Femur (tissue), 1 donor: ENCODE measurements at regions not wholly inside any gene's neighbourhood (a gene's known extent, or its start where the extent isn't known, plus 50 kb on each side); places are given as distances from the start of the nearest gene placed in this dataset.
"Not testable (repeated sequence)": the region's sequence is repeated elsewhere in the genome, so short reads cannot be mapped to it uniquely, and the experiment has no call there.

Experiments used
- DNase-seq: peaks from one replicate; pipeline ENCODE4 v3.0.0-alpha.2; 2017

GRCh38 chr3:124043023-124043422 is 51.1 kb upstream of the ROPN1 start:
- DNase-seq = no peak

- DNase-seq = no peak
Observed at GRCh38 chr3:124044956-124045355, 53.0 kb upstream of the ROPN1 start.

- no peak for DNase-seq
Observed at GRCh38 chr3:124048967-124049798, 57.3 kb upstream of the ROPN1 start.

DNA sequence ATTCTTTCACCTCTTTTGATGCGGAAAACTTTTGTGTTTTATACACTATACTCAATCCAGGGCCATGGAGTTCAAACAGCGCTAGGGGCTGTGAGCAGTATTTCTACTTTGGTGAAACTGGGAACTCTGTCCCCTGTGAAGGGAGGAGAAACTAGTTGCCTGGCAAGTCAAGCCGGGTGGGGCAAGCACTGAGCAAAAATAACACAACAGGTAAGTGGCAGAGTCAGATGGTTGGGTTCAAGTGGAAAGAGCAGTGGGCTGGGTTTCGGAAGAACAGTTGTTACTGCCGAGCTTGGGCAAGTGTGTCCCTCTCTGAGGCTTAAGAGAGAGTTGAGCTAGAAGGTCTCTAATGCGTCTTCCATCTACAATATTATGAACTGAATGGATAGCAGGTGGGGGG is 59.7 kb upstream of the ROPN1 start:
- no peak for DNase-seq

DNA sequence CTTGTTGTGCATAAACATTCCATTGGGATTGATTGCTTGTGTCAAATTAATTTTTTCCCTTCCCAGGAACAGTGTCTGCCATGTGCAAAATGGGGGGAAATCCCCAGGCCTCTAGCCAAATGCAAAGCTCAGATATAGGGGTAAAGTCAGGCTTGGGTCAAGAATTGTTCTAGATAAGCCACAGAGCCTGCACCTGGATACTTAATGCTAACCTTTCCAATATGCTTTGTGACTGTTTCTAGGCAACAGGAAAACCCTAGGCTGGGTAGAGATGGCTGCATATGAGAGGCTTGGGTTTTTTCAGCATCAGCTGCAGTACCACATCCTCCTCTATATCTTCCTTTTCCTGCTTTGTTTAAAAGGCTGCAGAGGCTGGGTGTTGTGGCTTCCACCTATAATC is 61.9 kb upstream of the ROPN1 start:
- DNase-seq = no peak

DNA sequence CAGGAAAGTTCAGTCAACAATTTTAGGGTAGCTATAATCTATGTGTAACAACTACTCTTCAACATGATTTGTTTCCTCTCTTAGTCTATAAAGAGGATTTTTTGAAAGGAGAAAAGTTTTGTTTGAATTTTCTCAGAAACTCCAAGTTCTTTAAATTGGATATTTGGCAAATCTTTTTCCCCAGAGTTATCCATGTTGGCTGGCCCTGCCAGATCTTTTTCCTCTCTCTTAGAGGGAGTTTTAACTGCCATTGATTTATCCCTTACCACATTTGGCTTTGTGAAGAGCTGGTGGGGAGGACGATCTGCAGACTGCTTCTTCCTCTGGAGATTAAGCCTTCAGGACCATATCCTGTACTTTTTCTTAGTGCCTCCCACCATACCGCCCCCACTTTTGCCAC is 64.9 kb upstream of the ROPN1 start:
- no peak for DNase-seq

DNA sequence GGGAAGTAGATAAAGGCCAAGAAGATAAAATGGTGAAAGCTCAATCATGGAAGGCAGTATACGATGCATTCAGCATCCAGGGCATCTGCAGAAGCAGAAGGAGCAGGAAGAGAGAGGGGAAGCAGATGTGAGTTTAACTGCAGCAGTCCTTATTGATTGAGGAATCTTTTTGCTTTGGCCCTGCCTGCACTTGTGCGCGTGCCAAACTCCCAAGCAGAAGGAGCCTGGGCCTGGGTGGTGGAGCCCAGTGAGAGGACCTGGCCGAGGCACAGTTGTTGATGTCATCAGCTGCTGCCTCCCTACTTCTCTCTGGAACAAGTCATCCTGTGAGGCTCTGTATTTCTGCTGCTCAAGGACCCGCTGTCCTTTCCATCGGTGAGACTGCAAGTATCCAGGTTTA is 65.5 kb upstream of the ROPN1 start:
- peak; percentile 51 for DNase-seq

GRCh38 chr3:124059580-124059979 is 67.7 kb upstream of the ROPN1 start:
- no peak for DNase-seq

GRCh38 chr3:124063197-124063909 is 71.4 kb upstream of the ROPN1 start:
- DNase-seq = peak; percentile 37

DNA sequence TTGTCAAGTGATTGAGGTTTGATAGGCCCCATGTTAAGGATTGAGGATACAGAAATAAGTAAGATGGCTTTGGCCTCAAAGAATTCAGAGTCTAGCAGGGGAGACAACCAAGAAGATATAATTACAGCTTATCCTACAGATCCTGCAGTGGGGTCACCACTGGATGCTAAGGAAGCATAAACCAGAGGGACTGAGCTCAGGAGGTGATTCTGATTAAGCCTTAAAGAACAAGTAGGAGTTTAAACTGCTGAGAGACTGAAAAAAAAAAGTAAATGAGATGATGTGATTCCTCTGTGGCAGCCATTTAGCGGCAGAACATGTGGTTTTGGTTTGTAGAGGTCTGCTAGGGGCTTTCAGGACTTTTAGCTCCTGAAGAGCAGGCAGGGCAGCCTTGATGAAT is 72.1 kb upstream of the ROPN1 start:
- no peak for DNase-seq

DNA sequence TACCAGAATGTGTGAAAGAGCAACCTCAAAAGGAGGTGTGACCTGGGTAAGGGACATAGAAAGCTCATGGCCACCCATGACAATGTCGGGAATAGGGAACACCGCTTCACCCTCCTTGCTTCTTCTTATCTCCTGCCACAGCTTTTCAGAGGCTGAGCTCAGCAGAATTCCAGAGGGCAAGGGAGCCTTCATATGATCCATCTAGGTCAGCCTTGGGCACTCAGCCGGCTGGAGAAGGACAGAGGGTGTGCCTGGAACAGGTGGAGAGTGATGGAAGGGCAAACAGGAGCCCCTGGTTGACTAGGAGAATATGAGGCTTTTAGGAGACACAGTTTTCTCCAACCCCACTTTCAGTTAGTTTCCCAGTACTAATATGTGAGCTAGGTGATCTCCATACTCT is 74.6 kb upstream of the ROPN1 start:
- DNase-seq = not testable (repeated sequence)

DNA sequence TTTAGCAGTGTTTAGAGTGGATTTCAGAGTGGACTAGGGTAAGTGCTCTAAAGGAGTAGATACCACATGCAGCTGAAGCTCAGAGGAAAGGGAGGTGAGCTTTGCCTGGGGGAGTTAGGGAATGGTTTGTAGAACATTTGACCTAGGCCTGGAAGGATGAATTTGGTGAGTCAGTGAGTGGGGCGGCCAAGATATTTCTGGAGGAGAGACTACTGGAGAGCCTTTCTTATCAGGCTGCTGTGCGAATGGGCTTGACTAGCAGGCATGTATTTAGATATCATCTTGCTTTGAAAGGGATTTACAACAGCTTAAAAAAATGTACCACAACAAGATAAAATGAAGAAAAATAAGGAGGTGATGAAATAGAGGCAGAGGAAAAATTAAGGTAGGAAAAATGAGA is 77.8 kb upstream of the ROPN1 start:
- not testable (repeated sequence) for DNase-seq

GRCh38 chr3:124075090-124075489 is 83.2 kb upstream of the ROPN1 start:
- not testable (repeated sequence) for DNase-seq

DNA sequence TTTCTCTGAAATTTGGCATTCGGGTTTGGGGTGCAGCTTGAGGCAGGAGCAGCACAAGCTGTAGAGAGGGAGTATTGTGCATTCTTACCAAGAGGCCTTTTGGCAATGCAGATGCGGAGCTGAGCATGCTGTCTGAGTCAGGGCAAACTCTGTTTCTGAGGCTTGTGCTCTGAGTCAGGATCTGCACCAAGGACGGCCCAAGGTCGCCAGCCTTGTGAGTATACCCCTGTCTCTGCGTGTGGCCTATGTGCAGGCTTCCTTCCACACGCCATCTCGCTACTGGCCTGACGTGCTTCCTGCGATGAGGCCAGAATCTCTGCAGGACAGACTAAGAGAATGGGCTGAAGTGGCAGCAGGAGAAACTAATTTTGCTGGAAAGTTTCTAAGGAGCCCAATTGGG is 83.8 kb upstream of the ROPN1 start:
- DNase-seq = no peak

- no peak for DNase-seq
Observed at GRCh38 chr3:124076235-124076634, 84.3 kb upstream of the ROPN1 start.

- no peak for DNase-seq
Observed at GRCh38 chr3:124078953-124079911, 87.3 kb upstream of the ROPN1 start.

GRCh38 chr3:124079912-124080276 is 88.0 kb upstream of the ROPN1 start:
- no peak for DNase-seq

DNA sequence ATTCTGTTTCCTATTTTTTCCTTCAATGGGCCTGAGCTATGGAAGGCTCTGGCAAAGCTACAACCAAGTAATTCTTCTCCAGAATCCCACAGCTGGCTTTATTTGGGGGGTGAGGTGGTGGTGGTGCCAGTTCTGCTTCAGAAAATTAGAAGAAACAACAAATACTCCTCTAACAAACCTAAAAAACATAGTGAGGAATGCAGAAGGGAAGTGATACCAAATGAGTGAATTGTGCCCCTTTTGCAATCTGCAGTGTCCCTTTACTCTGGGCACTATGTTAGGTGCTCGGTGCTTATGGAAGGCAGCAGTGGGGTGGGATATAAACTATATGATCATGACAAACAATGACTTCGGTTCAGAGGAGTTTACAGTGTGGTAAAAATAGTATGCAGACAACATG is 90.4 kb upstream of the ROPN1 start:
- DNase-seq = no peak

GRCh38 chr3:124084022-124084881 is 92.3 kb upstream of the ROPN1 start:
- DNase-seq = peak; percentile 29

- DNase-seq = no peak
Observed at GRCh38 chr3:124088801-124089200, 96.9 kb upstream of the ROPN1 start.

GRCh38 chr3:124089214-124089613 is 97.3 kb upstream of the ROPN1 start:
- no peak for DNase-seq

DNA sequence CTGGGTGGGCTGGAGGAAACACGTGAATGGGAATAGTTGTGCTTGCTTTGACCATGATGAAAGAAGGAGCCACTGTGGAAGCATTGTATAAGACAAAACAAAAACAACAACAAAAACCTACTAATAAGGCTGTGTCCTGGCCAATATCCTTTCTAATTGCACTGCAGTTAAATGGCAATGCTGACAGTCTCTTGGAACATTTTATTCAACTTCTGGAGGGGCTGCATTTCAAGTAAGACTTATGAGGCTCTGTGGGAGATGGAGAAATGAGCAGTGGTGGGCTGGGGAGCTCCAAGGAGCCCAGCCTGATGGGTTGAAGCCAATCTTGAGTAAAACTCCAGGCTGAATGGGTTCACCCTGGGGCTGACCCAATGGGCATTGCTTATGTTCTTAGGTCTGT is 99.8 kb upstream of the ROPN1 start:
- DNase-seq = no peak
